Fibroblast of the conjunctiva (primary cell): ENCODE measurements at regions not wholly inside any gene's neighbourhood (a gene's known extent, or its start where the extent isn't known, plus 50 kb on each side); places are given as distances from the start of the nearest gene placed in this dataset.

ENCODE experiments used
- DNase-seq: peaks from one replicate; pipeline ENCODE4 v3.0.0-alpha.2; 2010; ENCODE audit warnings: low read depth

GRCh38 chr2:120589771-120590608 is 145.7 kb upstream of the GLI2 start:
- peak; percentile 84 for DNase-seq

GRCh38 chr2:120590841-120591240 is 144.8 kb upstream of the GLI2 start:
- no peak for DNase-seq

- no peak for DNase-seq
Observed at GRCh38 chr2:120591572-120591971, 144.1 kb upstream of the GLI2 start.

- no peak for DNase-seq
Observed at GRCh38 chr2:120592084-120592483, 143.6 kb upstream of the GLI2 start.

GRCh38 chr2:120593921-120594686 is 141.6 kb upstream of the GLI2 start:
- no peak for DNase-seq

- no peak for DNase-seq
Observed at GRCh38 chr2:120594856-120595685, 140.6 kb upstream of the GLI2 start.

- DNase-seq = no peak
Observed at GRCh38 chr2:120595739-120596138, 139.9 kb upstream of the GLI2 start.

GRCh38 chr2:120596191-120596811 is 139.4 kb upstream of the GLI2 start:
- DNase-seq = no peak

GRCh38 chr2:120596990-120597594 is 138.6 kb upstream of the GLI2 start:
- DNase-seq = peak; percentile 78

GRCh38 chr2:120597595-120598193 is 138.0 kb upstream of the GLI2 start:
- no peak for DNase-seq

- no peak for DNase-seq
Observed at GRCh38 chr2:120598416-120598815, 137.3 kb upstream of the GLI2 start.

- DNase-seq = no peak
Observed at GRCh38 chr2:120599072-120599471, 136.6 kb upstream of the GLI2 start.

GRCh38 chr2:120599656-120600055 is 136.0 kb upstream of the GLI2 start:
- DNase-seq = no peak

GRCh38 chr2:120600335-120600734 is 135.3 kb upstream of the GLI2 start:
- no peak for DNase-seq

- no peak for DNase-seq
Observed at GRCh38 chr2:120600786-120601185, 134.9 kb upstream of the GLI2 start.

- DNase-seq = no peak
Observed at GRCh38 chr2:120601566-120601965, 134.1 kb upstream of the GLI2 start.

- DNase-seq = no peak
Observed at GRCh38 chr2:120602251-120602650, 133.4 kb upstream of the GLI2 start.

- DNase-seq = no peak
Observed at GRCh38 chr2:120604767-120605166, 130.9 kb upstream of the GLI2 start.

- no peak for DNase-seq
Observed at GRCh38 chr2:120605231-120605935, 130.3 kb upstream of the GLI2 start.

- no peak for DNase-seq
Observed at GRCh38 chr2:120606280-120606679, 129.4 kb upstream of the GLI2 start.
